ENCODE measurements at regions not wholly inside any gene's neighbourhood (a gene's known extent, or its start where the extent isn't known, plus 50 kb on each side); places are given as distances from the start of the nearest gene placed in this dataset.
"Not testable (repeated sequence)": the region's sequence is repeated elsewhere in the genome, so short reads cannot be mapped to it uniquely, and the experiment has no call there.

- DNase-seq (ENCODE audit: extremely low spot score) = no peak
- no peak overlapping the region for H3K27ac ChIP-seq (ENCODE audit: low read depth)
- 83% methylated on average over 3 of the region's 3 CpGs for WGBS
- H3K4me1 ChIP-seq (ENCODE audit: insufficient read depth) = no peaks in the 10 kb centered on the region
- no peak overlapping the region for H3K4me3 ChIP-seq (ENCODE audit: low read depth, low read length)
- H3K36me3 ChIP-seq (ENCODE audit: insufficient read depth) = no peaks in the 10 kb centered on the region
These were observed 230.3 kb downstream of the TDRD15 start for GRCh38 chr2:21353879-21354679.

- no peaks in the 10 kb centered on the region for H3K4me1 ChIP-seq (ENCODE audit: insufficient read depth)
- WGBS = 50% methylated on average over 9 of the region's 9 CpGs
- no peak for DNase-seq (ENCODE audit: extremely low spot score)
- no peak overlapping the region for H3K4me3 ChIP-seq (ENCODE audit: low read depth, low read length)
- no peaks in the 10 kb centered on the region for H3K36me3 ChIP-seq (ENCODE audit: insufficient read depth)
- H3K27ac ChIP-seq (ENCODE audit: low read depth) = no peak overlapping the region
These were observed 232.5 kb downstream of the TDRD15 start for GRCh38 chr2:21356086-21356856.

- Histone ChIP-seq H3K27ac (ENCODE audit: low read depth) (no peak overlapping the region), H3K4me3 (ENCODE audit: low read depth, low read length) (no peak overlapping the region), H3K4me1 (ENCODE audit: insufficient read depth) (no peaks in the 10 kb centered on the region), H3K36me3 (ENCODE audit: insufficient read depth) (no peaks in the 10 kb centered on the region)
- DNase-seq (ENCODE audit: extremely low spot score) = no peak
- 82% methylated on average over 3 of the region's 3 CpGs for WGBS
These were observed 233.1 kb downstream of the TDRD15 start for GRCh38 chr2:21356857-21357255.

- DNase-seq (ENCODE audit: extremely low spot score) = no peak
- WGBS = 86% methylated on average over 2 of the region's 2 CpGs
- no peak overlapping the region for H3K4me3 ChIP-seq (ENCODE audit: low read depth, low read length)
- no peak overlapping the region for H3K27ac ChIP-seq (ENCODE audit: low read depth)
- H3K36me3 ChIP-seq (ENCODE audit: insufficient read depth) = no peaks in the 10 kb centered on the region
- no peaks in the 10 kb centered on the region for H3K4me1 ChIP-seq (ENCODE audit: insufficient read depth)
These were observed 235.2 kb downstream of the TDRD15 start for GRCh38 chr2:21358976-21359375.

- H3K36me3 ChIP-seq (ENCODE audit: insufficient read depth) = no peaks in the 10 kb centered on the region
- no peak for DNase-seq (ENCODE audit: extremely low spot score)
- WGBS = 55% methylated on average over 3 of the region's 3 CpGs
- H3K4me1 ChIP-seq (ENCODE audit: insufficient read depth) = no peaks in the 10 kb centered on the region
- H3K27ac ChIP-seq (ENCODE audit: low read depth) = no peak overlapping the region
- H3K4me3 ChIP-seq (ENCODE audit: low read depth, low read length) = no peak overlapping the region
These were observed 237.6 kb downstream of the TDRD15 start for GRCh38 chr2:21361384-21361783.

GRCh38 chr2:21361957-21362486 is 238.3 kb downstream of the TDRD15 start:
- WGBS = 71% methylated on average over 5 of the region's 5 CpGs
- Histone ChIP-seq H3K36me3 (ENCODE audit: insufficient read depth) (no peaks in the 10 kb centered on the region), H3K4me3 (ENCODE audit: low read depth, low read length) (no peak overlapping the region), H3K4me1 (ENCODE audit: insufficient read depth) (no peaks in the 10 kb centered on the region), H3K27ac (ENCODE audit: low read depth) (no peak overlapping the region)
- DNase-seq (ENCODE audit: extremely low spot score) = no peak

GRCh38 chr2:21363364-21363763 is 239.6 kb downstream of the TDRD15 start:
- H3K27ac ChIP-seq (ENCODE audit: low read depth) = no peak overlapping the region
- H3K4me3 ChIP-seq (ENCODE audit: low read depth, low read length) = no peak overlapping the region
- DNase-seq (ENCODE audit: extremely low spot score) = no peak
- H3K36me3 ChIP-seq (ENCODE audit: insufficient read depth) = no peaks in the 10 kb centered on the region
- 91% methylated on average over 3 of the region's 3 CpGs for WGBS
- no peaks in the 10 kb centered on the region for H3K4me1 ChIP-seq (ENCODE audit: insufficient read depth)

GRCh38 chr2:21367421-21367820 is 243.7 kb downstream of the TDRD15 start:
- H3K27ac ChIP-seq (ENCODE audit: low read depth) = no peak overlapping the region
- WGBS = 91% methylated on average over 3 of the region's 3 CpGs
- H3K36me3 ChIP-seq (ENCODE audit: insufficient read depth) = no peaks in the 10 kb centered on the region
- no peak for DNase-seq (ENCODE audit: extremely low spot score)
- no peak overlapping the region for H3K4me3 ChIP-seq (ENCODE audit: low read depth, low read length)
- no peaks in the 10 kb centered on the region for H3K4me1 ChIP-seq (ENCODE audit: insufficient read depth)

GRCh38 chr2:21369787-21370186 is 246.0 kb downstream of the TDRD15 start:
- H3K4me3 ChIP-seq (ENCODE audit: low read depth, low read length) = no peak overlapping the region
- WGBS = 88% methylated on average over 2 of the region's 2 CpGs
- no peak overlapping the region for H3K27ac ChIP-seq (ENCODE audit: low read depth)
- H3K4me1 ChIP-seq (ENCODE audit: insufficient read depth) = no peaks in the 10 kb centered on the region
- H3K36me3 ChIP-seq (ENCODE audit: insufficient read depth) = no peaks in the 10 kb centered on the region
- DNase-seq (ENCODE audit: extremely low spot score) = no peak

- 88% methylated on average over 5 of the region's 5 CpGs for WGBS
These were observed 247.8 kb downstream of the TDRD15 start for GRCh38 chr2:21371499-21372003.

GRCh38 chr2:21372654-21373053 is 248.9 kb downstream of the TDRD15 start:
- H3K27ac ChIP-seq (ENCODE audit: low read depth) = no peak overlapping the region
- H3K36me3 ChIP-seq (ENCODE audit: insufficient read depth) = no peaks in the 10 kb centered on the region
- no peak overlapping the region for H3K4me3 ChIP-seq (ENCODE audit: low read depth, low read length)
- WGBS = 66% methylated on average over 2 of the region's 2 CpGs
- H3K4me1 ChIP-seq (ENCODE audit: insufficient read depth) = no peaks in the 10 kb centered on the region
- DNase-seq (ENCODE audit: extremely low spot score) = no peak

More at GRCh38 chr2:21371499-21372003, 247.8 kb downstream of the TDRD15 start:
- no peak overlapping the region for H3K4me3 ChIP-seq (ENCODE audit: low read depth, low read length)
- no peaks in the 10 kb centered on the region for H3K4me1 ChIP-seq (ENCODE audit: insufficient read depth)
- H3K36me3 ChIP-seq (ENCODE audit: insufficient read depth) = no peaks in the 10 kb centered on the region
- no peak for DNase-seq (ENCODE audit: extremely low spot score)
- H3K27ac ChIP-seq (ENCODE audit: low read depth) = no peak overlapping the region

GRCh38 chr2:21376864-21377263 is 253.1 kb downstream of the TDRD15 start:
- Histone ChIP-seq H3K4me3 (ENCODE audit: low read depth, low read length) (no peak overlapping the region), H3K4me1 (ENCODE audit: insufficient read depth) (no peaks in the 10 kb centered on the region), H3K36me3 (ENCODE audit: insufficient read depth) (no peaks in the 10 kb centered on the region), H3K27ac (ENCODE audit: low read depth) (no peak overlapping the region)
- WGBS = 81% methylated on average over 3 of the region's 3 CpGs
- DNase-seq (ENCODE audit: extremely low spot score) = no peak

GRCh38 chr2:21379140-21379539 is 255.4 kb downstream of the TDRD15 start:
- Histone ChIP-seq H3K4me1 (ENCODE audit: insufficient read depth) (no peaks in the 10 kb centered on the region), H3K27ac (ENCODE audit: low read depth) (no peak overlapping the region), H3K36me3 (ENCODE audit: insufficient read depth) (no peaks in the 10 kb centered on the region), H3K4me3 (ENCODE audit: low read depth, low read length) (no peak overlapping the region)
- WGBS = 86% methylated on average over 2 of the region's 2 CpGs
- no peak for DNase-seq (ENCODE audit: extremely low spot score)

GRCh38 chr2:21379668-21380067 is 255.9 kb downstream of the TDRD15 start:
- 92% methylated on average over 2 of the region's 2 CpGs for WGBS
- not testable (repeated sequence) for H3K27ac ChIP-seq (ENCODE audit: low read depth); H3K36me3 ChIP-seq (ENCODE audit: insufficient read depth); H3K4me3 ChIP-seq (ENCODE audit: low read depth, low read length); DNase-seq (ENCODE audit: extremely low spot score); H3K4me1 ChIP-seq (ENCODE audit: insufficient read depth)

Measured in urinary bladder (tissue), 3 donors.